Hepatocyte (in vitro differentiated cells): ENCODE measurements at regions not wholly inside any gene's neighbourhood (a gene's known extent, or its start where the extent isn't known, plus 50 kb on each side); places are given as distances from the start of the nearest gene placed in this dataset.

Experiments used
- DNase-seq: peaks from one replicate; pipeline ENCODE4 v3.0.0-alpha.2; 2016; ENCODE audit warnings: low spot score
- H2AFZ ChIP-seq: fragments of 200-600 bp; sonication (generic); 2 replicates; pipeline ENCODE4 v1.6.0; 2016; ENCODE audit warnings: antibody characterized with exemption, mild to moderate bottlenecking
- H3K27ac ChIP-seq: fragments of 200-600 bp; sonication (generic); 2 replicates; pipeline ENCODE4 v1.5.1; 2016; ENCODE audit warnings: mild to moderate bottlenecking
- H3K27me3 ChIP-seq: fragments of 200-600 bp; sonication (generic); 2 replicates; pipeline ENCODE4 v1.6.1; 2016
- H3K36me3 ChIP-seq: fragments of 200-600 bp; sonication (generic); replicated peaks from 2 replicates; pipeline ENCODE4 v1.5.1; 2016; ENCODE audit warnings: low read depth; ENCODE audit not compliant: insufficient read depth
- H3K4me1 ChIP-seq: fragments of 200-600 bp; sonication (generic); 2 replicates; pipeline ENCODE4 v1.5.1; 2016; ENCODE audit warnings: mild to moderate bottlenecking, moderate library complexity; ENCODE audit not compliant: insufficient read depth
- H3K4me2 ChIP-seq: fragments of 200-600 bp; sonication (generic); 2 replicates; pipeline ENCODE4 v1.6.0; 2016
- H3K4me3 ChIP-seq: fragments of 200-600 bp; sonication (generic); 2 replicates; pipeline ENCODE4 v1.5.1; 2016; ENCODE audit warnings: mild to moderate bottlenecking
- H3K79me2 ChIP-seq: fragments of 200-600 bp; sonication (generic); 2 replicates; pipeline ENCODE4 v1.6.0; 2017; ENCODE audit warnings: mild to moderate bottlenecking
- H3K9me2 ChIP-seq: fragments of 200-600 bp; sonication (generic); replicated peaks from 2 replicates; pipeline ENCODE4 v1.6.0; 2017; ENCODE audit warnings: mild to moderate bottlenecking; ENCODE audit not compliant: insufficient read depth
- H3K9me3 ChIP-seq: fragments of 200-600 bp; sonication (generic); 2 replicates; pipeline ENCODE4 v1.5.1; 2016; ENCODE audit warnings: low read depth, mild to moderate bottlenecking
- H4K20me1 ChIP-seq: fragments of 200-600 bp; sonication (generic); 2 replicates; pipeline ENCODE4 v1.6.0; 2016; ENCODE audit warnings: mild to moderate bottlenecking; ENCODE audit not compliant: insufficient read depth, poor library complexity, severe bottlenecking
- CTCF ChIP-seq: fragments of 200-600 bp; sonication (generic); IDR thresholded peaks from 2 replicates; pipeline ENCODE4 v1.5.1; 2016; ENCODE audit warnings: antibody characterized with exemption, mild to moderate bottlenecking; ENCODE audit not compliant: poor library complexity
- EZH2 ChIP-seq: fragments of 200-600 bp; sonication (generic); IDR thresholded peaks from 2 replicates; pipeline ENCODE4 v1.6.1; 2016; ENCODE audit warnings: antibody characterized with exemption, mild to moderate bottlenecking, borderline replicate concordance
- EZH2phosphoT487 ChIP-seq: fragments of 200-600 bp; sonication (generic); IDR thresholded peaks from one replicate; pipeline ENCODE4 v1.6.1; 2018; ENCODE audit warnings: antibody characterized with exemption, mild to moderate bottlenecking, low read depth, moderate library complexity; ENCODE audit not compliant: unreplicated experiment, severe bottlenecking
- WGBS: methylation state at CpG from one replicate; pipeline ENCODE4 v1.1.6; 2016; ENCODE audit warnings: low lambda C conversion rate; ENCODE audit errors: missing lambda C conversion rate; 5-methylcytosine and 5-hydroxymethylcytosine counted together

GRCh38 chr1:115413208-115413607, 75.2 kb upstream of the NGF start:
- no peak for TF ChIP-seq CTCF
- H3K36me3 ChIP-seq: no peaks in the 10 kb centered on the region
- WGBS: 80% methylated on average over 3 of the region's 3 CpGs
- no peaks in the 10 kb centered on the region for H3K27me3 ChIP-seq
- H2AFZ ChIP-seq: no peak overlapping the region
- no peaks in the 10 kb centered on the region for H3K9me2 ChIP-seq
- peaks cover 5% of the 10 kb centered on the region for H3K9me3 ChIP-seq
- H3K79me2 ChIP-seq: no peaks in the 10 kb centered on the region
- no peak for DNase-seq
- H3K27ac ChIP-seq: no peak overlapping the region
- no peaks in the 10 kb centered on the region for H4K20me1 ChIP-seq
- peaks cover 6% of the 10 kb centered on the region for H3K4me1 ChIP-seq
- no peak overlapping the region for H3K4me2 ChIP-seq
- no peak overlapping the region for H3K4me3 ChIP-seq

GRCh38 chr1:115412733-115413132, 74.7 kb upstream of the NGF start:
- no peaks in the 10 kb centered on the region for H3K9me2 ChIP-seq
- no peaks in the 10 kb centered on the region for H3K79me2 ChIP-seq
- peaks cover 6% of the 10 kb centered on the region for H3K4me1 ChIP-seq
- H4K20me1 ChIP-seq: no peaks in the 10 kb centered on the region
- TF ChIP-seq CTCF (no peak), EZH2 (no peak), EZH2phosphoT487 (no peak)
- no peak overlapping the region for H2AFZ ChIP-seq
- peaks cover 4% of the 10 kb centered on the region for H3K9me3 ChIP-seq
- no peak overlapping the region for H3K4me3 ChIP-seq
- DNase-seq: no peak
- no peak overlapping the region for H3K27ac ChIP-seq
- no peaks in the 10 kb centered on the region for H3K27me3 ChIP-seq
- no peaks in the 10 kb centered on the region for H3K36me3 ChIP-seq
- no peak overlapping the region for H3K4me2 ChIP-seq
- WGBS: 86% methylated on average over 1 of the region's 1 CpG

GRCh38 chr1:115412286-115412685, 74.2 kb upstream of the NGF start:
- Histone ChIP-seq H3K4me3 (no peak overlapping the region), H3K9me2 (no peaks in the 10 kb centered on the region), H3K4me1 (peaks cover 6% of the 10 kb centered on the region), H3K4me2 (no peak overlapping the region), H4K20me1 (no peaks in the 10 kb centered on the region), H2AFZ (no peak overlapping the region), H3K79me2 (no peaks in the 10 kb centered on the region), H3K36me3 (no peaks in the 10 kb centered on the region), H3K9me3 (no peaks in the 10 kb centered on the region), H3K27me3 (no peaks in the 10 kb centered on the region), H3K27ac (no peak overlapping the region)
- no peak for DNase-seq
- TF ChIP-seq CTCF: no peak
- TF ChIP-seq EZH2: no peak
- no peak for TF ChIP-seq EZH2phosphoT487

GRCh38 chr1:115411371-115412063, 73.5 kb upstream of the NGF start:
- Histone ChIP-seq H2AFZ (no peak overlapping the region), H3K27ac (no peak overlapping the region), H3K36me3 (no peaks in the 10 kb centered on the region), H3K27me3 (no peaks in the 10 kb centered on the region), H3K9me2 (no peaks in the 10 kb centered on the region), H4K20me1 (no peaks in the 10 kb centered on the region), H3K4me2 (no peak overlapping the region), H3K9me3 (no peaks in the 10 kb centered on the region), H3K79me2 (no peaks in the 10 kb centered on the region), H3K4me3 (no peak overlapping the region), H3K4me1 (peaks cover 6% of the 10 kb centered on the region)
- peak; percentile 24 for DNase-seq
- 47% methylated on average over 1 of the region's 1 CpG for WGBS
- TF ChIP-seq EZH2phosphoT487 (no peak), EZH2 (no peak), CTCF (no peak)
